ENCODE measurements at regions not wholly inside any gene's neighbourhood (a gene's known extent, or its start where the extent isn't known, plus 50 kb on each side); places are given as distances from the start of the nearest gene placed in this dataset.

DNA sequence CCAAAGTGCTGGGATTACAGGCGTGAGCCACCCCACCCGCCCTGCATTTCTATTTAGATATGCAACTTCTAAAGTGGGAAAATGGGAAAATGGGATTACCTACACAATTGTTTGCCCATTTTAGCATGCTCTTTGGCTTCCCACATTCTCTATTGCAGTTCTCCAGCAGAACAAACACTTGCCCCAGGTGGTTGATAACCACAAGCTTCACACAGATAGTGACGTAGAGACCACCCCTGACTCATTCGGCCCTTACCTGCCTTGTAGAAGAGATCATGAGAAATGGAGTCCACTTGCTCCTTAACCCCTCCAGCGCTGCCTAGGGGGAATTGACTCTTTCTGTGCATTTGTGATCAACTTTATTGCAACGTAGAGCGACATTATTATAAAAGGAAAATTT lies 83.2 kb upstream of the RAP2B start:
- Histone ChIP-seq H3K4me3 (replicated peaks in 1 of 4; ENCODE audit: control extremely low read depth in 1 of 4, insufficient read depth in 1 of 4, low read depth in 3 of 4, low read length in 4 of 4) (no peak overlapping the region), H3K9me3 (ENCODE audit: control insufficient read depth, insufficient read depth, low read depth, low read length) (no peaks in the 10 kb centered on the region), H3K36me3 (ENCODE audit: control insufficient read depth, insufficient read depth, low read length) (no peaks in the 10 kb centered on the region), H3K27me3 (ENCODE audit: control insufficient read depth, insufficient read depth, low read length) (no peaks in the 10 kb centered on the region), H2AFZ (ENCODE audit: low read length) (no peak overlapping the region), H3K9ac (ENCODE audit: insufficient read depth, low read length) (no peak overlapping the region), H4K20me1 (ENCODE audit: control insufficient read depth, extremely low read depth, insufficient read depth, low read length) (no peaks in the 10 kb centered on the region), H3K4me1 (ENCODE audit: control insufficient read depth, extremely low read depth, insufficient read depth, low read length) (no peaks in the 10 kb centered on the region), H3K79me2 (ENCODE audit: control insufficient read depth, insufficient read depth, low read length) (no peaks in the 10 kb centered on the region), H3K27ac (ENCODE audit: insufficient read depth, low read length) (no peak overlapping the region), H3K4me2 (ENCODE audit: extremely low read depth, insufficient read depth, low read length) (no peak overlapping the region)
- DNase-seq (ENCODE audit: low read depth in 2 of 2): no peak
- TF ChIP-seq, protein P1, sequence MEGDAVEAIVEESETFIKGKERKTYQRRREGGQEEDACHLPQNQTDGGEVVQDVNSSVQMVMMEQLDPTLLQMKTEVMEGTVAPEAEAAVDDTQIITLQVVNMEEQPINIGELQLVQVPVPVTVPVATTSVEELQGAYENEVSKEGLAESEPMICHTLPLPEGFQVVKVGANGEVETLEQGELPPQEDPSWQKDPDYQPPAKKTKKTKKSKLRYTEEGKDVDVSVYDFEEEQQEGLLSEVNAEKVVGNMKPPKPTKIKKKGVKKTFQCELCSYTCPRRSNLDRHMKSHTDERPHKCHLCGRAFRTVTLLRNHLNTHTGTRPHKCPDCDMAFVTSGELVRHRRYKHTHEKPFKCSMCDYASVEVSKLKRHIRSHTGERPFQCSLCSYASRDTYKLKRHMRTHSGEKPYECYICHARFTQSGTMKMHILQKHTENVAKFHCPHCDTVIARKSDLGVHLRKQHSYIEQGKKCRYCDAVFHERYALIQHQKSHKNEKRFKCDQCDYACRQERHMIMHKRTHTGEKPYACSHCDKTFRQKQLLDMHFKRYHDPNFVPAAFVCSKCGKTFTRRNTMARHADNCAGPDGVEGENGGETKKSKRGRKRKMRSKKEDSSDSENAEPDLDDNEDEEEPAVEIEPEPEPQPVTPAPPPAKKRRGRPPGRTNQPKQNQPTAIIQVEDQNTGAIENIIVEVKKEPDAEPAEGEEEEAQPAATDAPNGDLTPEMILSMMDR (conservative IDR thresholded peaks at IDR 0.05 in 1 of 2, IDR thresholded peaks at IDR 0.05 in 1 of 2; ENCODE audit: low read depth in 1 of 2, low read length in 2 of 2): no peak
- TF ChIP-seq EZH2 (IDR thresholded peaks at IDR 0.05; ENCODE audit: low read length, missing control alignments): no peak

DNA sequence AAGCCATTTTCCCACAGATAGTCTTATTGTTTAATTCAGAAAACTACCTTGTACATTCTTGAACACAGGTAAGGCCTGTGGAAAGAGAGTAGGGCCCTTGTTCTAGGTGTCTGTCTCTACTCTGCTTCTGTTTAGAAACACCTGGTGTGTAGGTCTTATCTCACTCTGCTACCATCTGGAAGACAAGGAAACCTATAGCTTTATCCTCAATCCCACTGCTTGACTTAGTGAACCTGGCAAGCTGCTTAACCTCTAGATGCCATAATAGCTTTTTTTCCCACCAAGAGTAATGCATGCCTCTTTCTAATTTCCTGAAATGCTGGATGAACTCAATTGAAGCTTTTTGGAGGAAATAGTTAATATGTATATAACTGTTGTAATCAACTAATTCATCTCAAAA lies 82.6 kb upstream of the RAP2B start:
- Histone ChIP-seq H3K4me2 (ENCODE audit: extremely low read depth, insufficient read depth, low read length) (no peak overlapping the region), H3K27ac (ENCODE audit: insufficient read depth, low read length) (no peak overlapping the region), H3K4me3 (replicated peaks in 1 of 4; ENCODE audit: control extremely low read depth in 1 of 4, insufficient read depth in 1 of 4, low read depth in 3 of 4, low read length in 4 of 4) (no peak overlapping the region), H3K9ac (ENCODE audit: insufficient read depth, low read length) (no peak overlapping the region), H3K27me3 (ENCODE audit: control insufficient read depth, insufficient read depth, low read length) (no peaks in the 10 kb centered on the region), H3K79me2 (ENCODE audit: control insufficient read depth, insufficient read depth, low read length) (no peaks in the 10 kb centered on the region), H3K9me3 (ENCODE audit: control insufficient read depth, insufficient read depth, low read depth, low read length) (no peaks in the 10 kb centered on the region), H2AFZ (ENCODE audit: low read length) (no peak overlapping the region), H4K20me1 (ENCODE audit: control insufficient read depth, extremely low read depth, insufficient read depth, low read length) (no peaks in the 10 kb centered on the region), H3K36me3 (ENCODE audit: control insufficient read depth, insufficient read depth, low read length) (no peaks in the 10 kb centered on the region), H3K4me1 (ENCODE audit: control insufficient read depth, extremely low read depth, insufficient read depth, low read length) (no peaks in the 10 kb centered on the region)
- no peak for DNase-seq (ENCODE audit: low read depth in 2 of 2)
- TF ChIP-seq, protein P1 (conservative IDR thresholded peaks at IDR 0.05 in 1 of 2, IDR thresholded peaks at IDR 0.05 in 1 of 2; ENCODE audit: low read depth in 1 of 2, low read length in 2 of 2): no peak
- no peak for TF ChIP-seq EZH2 (IDR thresholded peaks at IDR 0.05; ENCODE audit: low read length, missing control alignments)

DNA sequence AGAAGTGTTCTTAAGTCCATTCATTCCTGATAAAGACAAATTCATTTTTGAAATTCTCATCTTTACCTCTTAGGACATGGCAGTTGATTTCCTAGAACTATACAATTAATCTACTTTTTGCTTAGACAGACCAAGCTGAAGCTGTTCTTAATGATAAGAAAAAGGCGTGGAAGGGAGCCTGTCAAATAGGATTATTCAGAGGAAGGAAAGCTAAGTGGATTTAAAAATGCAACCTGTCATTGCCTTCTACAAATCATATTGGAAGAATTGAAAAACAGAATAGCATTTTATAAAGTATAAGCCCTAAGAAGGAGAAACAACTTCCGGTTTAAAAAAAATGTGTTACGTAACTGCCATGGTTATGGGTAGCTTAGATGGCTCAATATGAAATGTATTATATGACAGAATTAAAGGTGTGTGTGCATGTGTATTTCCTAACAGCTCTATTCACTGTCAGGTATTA lies 81.2 kb upstream of the RAP2B start:
- no peak for TF ChIP-seq EZH2 (IDR thresholded peaks at IDR 0.05; ENCODE audit: low read length, missing control alignments)
- TF ChIP-seq, protein P1 (conservative IDR thresholded peaks at IDR 0.05 in 1 of 2, IDR thresholded peaks at IDR 0.05 in 1 of 2; ENCODE audit: low read depth in 1 of 2, low read length in 2 of 2): no peak
- Histone ChIP-seq H3K9me3 (ENCODE audit: control insufficient read depth, insufficient read depth, low read depth, low read length) (no peaks in the 10 kb centered on the region), H3K27me3 (ENCODE audit: control insufficient read depth, insufficient read depth, low read length) (no peaks in the 10 kb centered on the region)

More for the DNA sequence above, 81.2 kb upstream of the RAP2B start:
- H3K27ac ChIP-seq (ENCODE audit: insufficient read depth, low read length): no peak overlapping the region
- no peak for DNase-seq (ENCODE audit: low read depth in 2 of 2)
- H3K79me2 ChIP-seq (ENCODE audit: control insufficient read depth, insufficient read depth, low read length): no peaks in the 10 kb centered on the region
- H3K9ac ChIP-seq (ENCODE audit: insufficient read depth, low read length): no peak overlapping the region
- H3K36me3 ChIP-seq (ENCODE audit: control insufficient read depth, insufficient read depth, low read length): no peaks in the 10 kb centered on the region
- no peak overlapping the region for H3K4me2 ChIP-seq (ENCODE audit: extremely low read depth, insufficient read depth, low read length)
- no peak overlapping the region for H2AFZ ChIP-seq (ENCODE audit: low read length)
- no peak overlapping the region for H3K4me3 ChIP-seq (replicated peaks in 1 of 4; ENCODE audit: control extremely low read depth in 1 of 4, insufficient read depth in 1 of 4, low read depth in 3 of 4, low read length in 4 of 4)
- no peaks in the 10 kb centered on the region for H3K4me1 ChIP-seq (ENCODE audit: control insufficient read depth, extremely low read depth, insufficient read depth, low read length)
- no peaks in the 10 kb centered on the region for H4K20me1 ChIP-seq (ENCODE audit: control insufficient read depth, extremely low read depth, insufficient read depth, low read length)

Measured in fibroblast of lung (primary cell).